ENCODE measurements at regions not wholly inside any gene's neighbourhood (a gene's known extent, or its start where the extent isn't known, plus 50 kb on each side); places are given as distances from the start of the nearest gene placed in this dataset.

DNA sequence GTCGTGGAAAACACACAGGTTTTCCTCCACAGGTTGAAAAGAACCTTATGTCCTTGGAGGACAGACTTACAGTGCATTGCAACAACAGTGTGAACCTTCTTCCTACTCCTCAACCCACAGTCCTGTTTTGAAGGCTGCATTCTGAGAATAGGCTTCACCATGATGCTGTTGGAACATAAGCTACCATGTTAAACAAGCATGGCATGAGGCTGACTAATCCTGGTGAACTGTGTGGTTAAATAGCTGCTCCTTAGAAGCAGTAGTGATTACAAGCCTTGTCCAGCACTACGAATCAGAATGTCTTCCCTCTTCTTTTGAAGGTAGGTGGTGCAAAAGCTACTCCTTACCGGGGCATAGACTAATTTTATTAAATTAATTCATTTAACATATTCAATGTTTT lies 368.5 kb upstream of the EPHA7 start:
- intact Hi-C loops (cut with micrococcal nuclease; ENCODE audit: unreplicated experiment): loop anchor here (10.0 kb wide), 2 partner anchors 277 to 363 kb away; no protein-coding TSS in a partner anchor
- DNase-seq (ENCODE audit: low read depth, low spot score) (no peak), ATAC-seq (no peak)
- Histone ChIP-seq H3K36me3 (ENCODE audit: control insufficient read depth, insufficient read depth, low read length) (no peaks in the 10 kb centered on the region), H3K27ac (ENCODE audit: low read length) (peak overlapping the region; percentile 98), H3K9me3 (ENCODE audit: control insufficient read depth, insufficient read depth, low read depth, low read length) (no peaks in the 10 kb centered on the region; the same call in none of the 2 replicates), H3K27me3 (ENCODE audit: control insufficient read depth, insufficient read depth, low read length) (no peaks in the 10 kb centered on the region), H3K4me3 (ENCODE audit: low read depth in 2 of 2, low read length in 2 of 2) (no peak overlapping the region), H3K4me1 (ENCODE audit: control insufficient read depth, insufficient read depth, low read length) (peaks cover 26% of the 10 kb centered on the region)
- POLR2A ChIA-PET: no interaction called here
- TF ChIP-seq SIN3A (IDR thresholded peaks at IDR 0.05; ENCODE audit: borderline replicate concordance, insufficient read depth, low read depth, low read length) (no peak), POLR2AphosphoS5 (IDR thresholded peaks at IDR 0.05; ENCODE audit: low read depth, low read length) (no peak), TCF7L2 (IDR thresholded peaks at IDR 0.05; ENCODE audit: low read depth, low read length) (no peak)
- TF ChIP-seq, protein P1, sequence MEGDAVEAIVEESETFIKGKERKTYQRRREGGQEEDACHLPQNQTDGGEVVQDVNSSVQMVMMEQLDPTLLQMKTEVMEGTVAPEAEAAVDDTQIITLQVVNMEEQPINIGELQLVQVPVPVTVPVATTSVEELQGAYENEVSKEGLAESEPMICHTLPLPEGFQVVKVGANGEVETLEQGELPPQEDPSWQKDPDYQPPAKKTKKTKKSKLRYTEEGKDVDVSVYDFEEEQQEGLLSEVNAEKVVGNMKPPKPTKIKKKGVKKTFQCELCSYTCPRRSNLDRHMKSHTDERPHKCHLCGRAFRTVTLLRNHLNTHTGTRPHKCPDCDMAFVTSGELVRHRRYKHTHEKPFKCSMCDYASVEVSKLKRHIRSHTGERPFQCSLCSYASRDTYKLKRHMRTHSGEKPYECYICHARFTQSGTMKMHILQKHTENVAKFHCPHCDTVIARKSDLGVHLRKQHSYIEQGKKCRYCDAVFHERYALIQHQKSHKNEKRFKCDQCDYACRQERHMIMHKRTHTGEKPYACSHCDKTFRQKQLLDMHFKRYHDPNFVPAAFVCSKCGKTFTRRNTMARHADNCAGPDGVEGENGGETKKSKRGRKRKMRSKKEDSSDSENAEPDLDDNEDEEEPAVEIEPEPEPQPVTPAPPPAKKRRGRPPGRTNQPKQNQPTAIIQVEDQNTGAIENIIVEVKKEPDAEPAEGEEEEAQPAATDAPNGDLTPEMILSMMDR (IDR thresholded peaks at IDR 0.05): no peak
- TF ChIP-seq, protein P2, sequence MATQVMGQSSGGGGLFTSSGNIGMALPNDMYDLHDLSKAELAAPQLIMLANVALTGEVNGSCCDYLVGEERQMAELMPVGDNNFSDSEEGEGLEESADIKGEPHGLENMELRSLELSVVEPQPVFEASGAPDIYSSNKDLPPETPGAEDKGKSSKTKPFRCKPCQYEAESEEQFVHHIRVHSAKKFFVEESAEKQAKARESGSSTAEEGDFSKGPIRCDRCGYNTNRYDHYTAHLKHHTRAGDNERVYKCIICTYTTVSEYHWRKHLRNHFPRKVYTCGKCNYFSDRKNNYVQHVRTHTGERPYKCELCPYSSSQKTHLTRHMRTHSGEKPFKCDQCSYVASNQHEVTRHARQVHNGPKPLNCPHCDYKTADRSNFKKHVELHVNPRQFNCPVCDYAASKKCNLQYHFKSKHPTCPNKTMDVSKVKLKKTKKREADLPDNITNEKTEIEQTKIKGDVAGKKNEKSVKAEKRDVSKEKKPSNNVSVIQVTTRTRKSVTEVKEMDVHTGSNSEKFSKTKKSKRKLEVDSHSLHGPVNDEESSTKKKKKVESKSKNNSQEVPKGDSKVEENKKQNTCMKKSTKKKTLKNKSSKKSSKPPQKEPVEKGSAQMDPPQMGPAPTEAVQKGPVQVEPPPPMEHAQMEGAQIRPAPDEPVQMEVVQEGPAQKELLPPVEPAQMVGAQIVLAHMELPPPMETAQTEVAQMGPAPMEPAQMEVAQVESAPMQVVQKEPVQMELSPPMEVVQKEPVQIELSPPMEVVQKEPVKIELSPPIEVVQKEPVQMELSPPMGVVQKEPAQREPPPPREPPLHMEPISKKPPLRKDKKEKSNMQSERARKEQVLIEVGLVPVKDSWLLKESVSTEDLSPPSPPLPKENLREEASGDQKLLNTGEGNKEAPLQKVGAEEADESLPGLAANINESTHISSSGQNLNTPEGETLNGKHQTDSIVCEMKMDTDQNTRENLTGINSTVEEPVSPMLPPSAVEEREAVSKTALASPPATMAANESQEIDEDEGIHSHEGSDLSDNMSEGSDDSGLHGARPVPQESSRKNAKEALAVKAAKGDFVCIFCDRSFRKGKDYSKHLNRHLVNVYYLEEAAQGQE (IDR thresholded peaks at IDR 0.05; ENCODE audit: insufficient read depth in 1 of 2, low read depth in 2 of 2, low read length in 1 of 2): no peak
- in situ Hi-C loops (cut with HindIII; ENCODE audit: low pct_unique_long_range_greater_than_20kb, low sequenced_read_pairs): no loop called here
- CTCF ChIA-PET: no interaction called here
- BruUV-seq (replicated peaks): no TSS peak

DNA sequence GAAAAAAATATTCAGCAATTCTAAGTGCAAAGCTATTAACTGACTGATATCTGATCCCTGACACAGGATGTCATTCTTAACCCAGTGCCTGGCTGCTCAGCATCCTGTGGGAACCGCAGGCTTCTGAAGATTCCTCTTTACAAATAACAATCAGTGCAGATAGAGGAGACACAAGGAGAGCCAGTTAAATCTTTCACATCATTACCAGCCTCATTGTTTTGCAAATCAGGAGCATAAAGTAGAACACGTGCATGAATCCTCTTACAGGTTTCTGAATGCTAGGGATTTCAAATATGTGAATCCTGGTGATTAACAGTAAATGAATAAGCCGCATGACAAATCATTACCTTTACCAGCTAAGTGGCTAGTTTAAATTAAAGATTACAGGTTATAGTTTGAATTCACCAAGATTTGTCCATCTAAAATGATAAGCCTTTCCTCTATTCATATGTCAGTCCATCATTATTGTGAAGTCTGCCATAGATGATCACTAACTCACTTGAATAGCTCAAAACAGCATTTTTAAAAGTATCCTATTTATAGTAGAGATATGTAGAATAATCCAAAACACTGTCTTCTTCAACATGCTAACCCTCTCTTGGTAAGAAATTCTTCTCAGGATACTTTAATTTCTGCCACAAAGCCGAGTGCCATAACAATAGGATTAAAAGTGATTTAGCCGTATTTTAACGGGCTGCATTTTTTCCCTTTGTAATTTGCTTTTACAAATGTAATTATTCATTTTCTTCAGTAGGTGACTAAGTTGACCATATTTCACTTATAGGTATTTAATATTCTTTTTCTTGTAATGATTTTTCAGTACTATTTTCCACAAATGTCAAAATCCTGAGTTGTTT lies 367.3 kb upstream of the EPHA7 start:
- peak overlapping the region; percentile 98 for H3K27ac ChIP-seq (ENCODE audit: low read length)

More for the DNA sequence above, 367.3 kb upstream of the EPHA7 start:
- no TSS peak for BruUV-seq (replicated peaks)
- Histone ChIP-seq H3K36me3 (ENCODE audit: control insufficient read depth, insufficient read depth, low read length) (no peaks in the 10 kb centered on the region), H3K4me3 (ENCODE audit: low read depth in 2 of 2, low read length in 2 of 2) (no peak overlapping the region), H3K27me3 (ENCODE audit: control insufficient read depth, insufficient read depth, low read length) (no peaks in the 10 kb centered on the region), H3K4me1 (ENCODE audit: control insufficient read depth, insufficient read depth, low read length) (peaks cover 26% of the 10 kb centered on the region), H3K9me3 (ENCODE audit: control insufficient read depth, insufficient read depth, low read depth, low read length) (no peaks in the 10 kb centered on the region; the same call in none of the 2 replicates)
- no peak for TF ChIP-seq POLR2AphosphoS5 (IDR thresholded peaks at IDR 0.05; ENCODE audit: low read depth, low read length)
- TF ChIP-seq, protein P1 (IDR thresholded peaks at IDR 0.05): peak; percentile 11; the same call in 1 of the 2 replicates
- TF ChIP-seq TCF7L2 (IDR thresholded peaks at IDR 0.05; ENCODE audit: low read depth, low read length): no peak
- in situ Hi-C loops (cut with HindIII; ENCODE audit: low pct_unique_long_range_greater_than_20kb, low sequenced_read_pairs): no loop called here
- ChIA-PET POLR2A (no interaction called here), CTCF (no interaction called here)
- DNase-seq (ENCODE audit: low read depth, low spot score) (no peak), ATAC-seq (peak; percentile 49; the same call in 1 of the 2 replicates)
- intact Hi-C loops (cut with micrococcal nuclease; ENCODE audit: unreplicated experiment): loop anchor here (10.0 kb wide), 2 partner anchors 278 to 362 kb away; no protein-coding TSS in a partner anchor
